ENCODE measurements at regions not wholly inside any gene's neighbourhood (a gene's known extent, or its start where the extent isn't known, plus 50 kb on each side); places are given as distances from the start of the nearest gene placed in this dataset.

DNA sequence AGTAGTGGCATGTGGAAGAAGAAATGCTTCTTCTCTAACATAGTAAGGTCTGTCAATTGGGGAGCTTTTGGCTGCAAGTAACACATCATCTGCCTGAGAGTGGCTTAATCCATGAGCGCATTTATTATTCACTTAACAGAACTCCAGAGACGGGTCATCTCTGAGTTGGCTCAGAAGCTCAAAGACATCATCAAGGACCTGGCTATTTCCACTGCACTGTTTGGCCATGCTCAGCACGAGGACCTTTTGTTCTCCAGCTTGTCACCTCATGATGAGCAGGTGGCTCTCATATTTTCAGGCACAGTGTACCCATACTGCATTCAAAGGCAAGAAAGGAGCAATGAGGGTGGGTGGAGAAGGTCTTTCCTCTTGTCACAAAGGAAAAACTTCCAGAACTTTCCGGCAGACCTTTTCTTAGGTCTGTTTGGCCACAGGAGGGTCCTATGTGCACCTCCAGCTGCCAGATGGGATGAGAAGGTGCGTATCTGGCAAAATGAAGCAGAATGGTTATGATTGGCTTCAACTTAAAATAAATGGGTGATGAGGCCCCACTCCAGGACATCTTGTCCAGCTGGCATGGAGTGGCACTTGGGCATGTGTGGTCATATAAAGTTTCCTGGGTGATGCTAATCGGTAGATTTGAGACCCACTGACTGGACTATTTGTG, 55.6 kb upstream of the SHH start:
- Histone ChIP-seq H3K27me3 (peaks cover 0 to 6% (median 0%) of the 10 kb centered on the region in 3 donors), H3K9me3 (no peaks in the 10 kb centered on the region), H3K27ac (no peak overlapping the region), H3K4me3 (no peak overlapping the region), H3K4me1 (no peaks in the 10 kb centered on the region), H3K36me3 (no peaks in the 10 kb centered on the region)
- no peak for TF ChIP-seq POLR2A (IDR thresholded peaks at IDR 0.05)
- TF ChIP-seq, protein P1, sequence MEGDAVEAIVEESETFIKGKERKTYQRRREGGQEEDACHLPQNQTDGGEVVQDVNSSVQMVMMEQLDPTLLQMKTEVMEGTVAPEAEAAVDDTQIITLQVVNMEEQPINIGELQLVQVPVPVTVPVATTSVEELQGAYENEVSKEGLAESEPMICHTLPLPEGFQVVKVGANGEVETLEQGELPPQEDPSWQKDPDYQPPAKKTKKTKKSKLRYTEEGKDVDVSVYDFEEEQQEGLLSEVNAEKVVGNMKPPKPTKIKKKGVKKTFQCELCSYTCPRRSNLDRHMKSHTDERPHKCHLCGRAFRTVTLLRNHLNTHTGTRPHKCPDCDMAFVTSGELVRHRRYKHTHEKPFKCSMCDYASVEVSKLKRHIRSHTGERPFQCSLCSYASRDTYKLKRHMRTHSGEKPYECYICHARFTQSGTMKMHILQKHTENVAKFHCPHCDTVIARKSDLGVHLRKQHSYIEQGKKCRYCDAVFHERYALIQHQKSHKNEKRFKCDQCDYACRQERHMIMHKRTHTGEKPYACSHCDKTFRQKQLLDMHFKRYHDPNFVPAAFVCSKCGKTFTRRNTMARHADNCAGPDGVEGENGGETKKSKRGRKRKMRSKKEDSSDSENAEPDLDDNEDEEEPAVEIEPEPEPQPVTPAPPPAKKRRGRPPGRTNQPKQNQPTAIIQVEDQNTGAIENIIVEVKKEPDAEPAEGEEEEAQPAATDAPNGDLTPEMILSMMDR (IDR thresholded peaks at IDR 0.05 in 4 of 5, conservative IDR thresholded peaks at IDR 0.05 in 1 of 5), result no peak
- intact Hi-C loops (cut with DNase I; ENCODE audit: low total_unique reads), result no loop called here
- no peak for DNase-seq
- no peak for ATAC-seq
- in situ Hi-C loops (cut with MboI; ENCODE audit: low sequenced_read_pairs in 4 of 4), result no loop called here

DNA sequence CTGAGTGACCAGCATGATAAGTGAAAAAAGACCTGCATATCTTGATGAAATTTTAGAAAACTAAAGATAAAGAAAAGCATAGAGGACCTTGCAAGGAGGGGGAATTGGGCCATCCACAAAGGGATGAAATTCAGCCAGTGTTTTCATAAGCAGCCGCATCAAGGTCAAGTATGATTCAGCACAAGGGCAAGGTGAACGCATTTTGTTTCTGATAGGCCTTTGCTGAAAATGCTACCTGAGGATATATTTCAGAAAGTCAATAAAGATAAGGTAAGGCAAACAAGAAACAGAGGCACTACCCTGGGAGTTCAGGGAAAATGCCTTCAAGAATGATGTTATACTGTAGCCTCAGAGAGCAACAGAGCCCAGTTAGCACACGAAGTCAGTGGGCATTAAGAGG, 55.0 kb upstream of the SHH start:
- no peak overlapping the region for H3K27ac ChIP-seq
- ATAC-seq (no peak), DNase-seq (no peak)
- intact Hi-C loops (cut with DNase I; ENCODE audit: low total_unique reads) (no loop called here), in situ Hi-C loops (cut with MboI; ENCODE audit: low sequenced_read_pairs in 4 of 4) (no loop called here)
- no peaks in the 10 kb centered on the region for H3K4me1 ChIP-seq
- no peaks in the 10 kb centered on the region for H3K9me3 ChIP-seq
- no peak for TF ChIP-seq POLR2A (IDR thresholded peaks at IDR 0.05)
- TF ChIP-seq, protein P1 (IDR thresholded peaks at IDR 0.05 in 4 of 5, conservative IDR thresholded peaks at IDR 0.05 in 1 of 5), result no peak
- no peak overlapping the region for H3K4me3 ChIP-seq
- H3K27me3 ChIP-seq, result peaks cover 0 to 6% (median 0%) of the 10 kb centered on the region in 3 donors
- H3K36me3 ChIP-seq, result no peaks in the 10 kb centered on the region

DNA sequence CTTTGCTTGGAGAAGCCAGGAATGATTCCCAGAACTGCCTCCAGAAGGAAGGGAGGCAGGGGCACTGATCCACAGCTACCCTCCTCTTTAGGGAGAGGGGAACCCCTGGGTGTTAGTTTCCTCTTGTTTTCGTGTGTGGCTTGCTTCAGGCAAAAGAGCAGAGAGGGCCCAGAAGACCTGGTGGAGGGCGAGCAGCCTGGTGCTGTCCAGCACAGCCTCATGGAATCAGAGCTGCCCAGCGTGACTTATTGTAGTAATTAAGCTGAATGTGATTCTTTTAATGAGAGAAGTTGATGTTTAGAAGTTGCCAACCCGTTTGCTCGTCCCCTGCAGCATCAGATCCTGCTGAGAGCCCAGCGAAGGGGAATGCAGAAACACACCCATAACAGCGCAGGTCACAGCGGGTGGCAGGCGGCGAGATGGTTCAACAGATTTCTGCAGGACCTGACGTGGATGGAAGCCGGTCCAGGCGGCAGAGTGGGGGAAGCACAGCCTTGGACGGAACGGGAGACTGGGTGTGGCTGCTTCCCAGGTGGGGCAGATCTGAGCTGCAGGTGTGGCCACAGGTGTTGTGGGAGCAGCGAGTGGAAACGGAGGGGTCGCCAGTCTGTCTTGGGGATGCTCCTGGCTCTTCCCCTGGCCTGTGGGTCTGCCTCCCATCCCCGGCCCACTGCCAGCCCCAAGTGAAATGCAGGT, 53.7 kb upstream of the SHH start:
- TF ChIP-seq, protein P1 (IDR thresholded peaks at IDR 0.05 in 4 of 5, conservative IDR thresholded peaks at IDR 0.05 in 1 of 5), result no peak
- no peak for TF ChIP-seq POLR2A (IDR thresholded peaks at IDR 0.05)
- H3K4me1 ChIP-seq, result no peaks in the 10 kb centered on the region
- no peak overlapping the region for H3K27ac ChIP-seq
- H3K4me3 ChIP-seq, result no peak overlapping the region
- in situ Hi-C loops (cut with MboI; ENCODE audit: low sequenced_read_pairs in 4 of 4) (no loop called here), intact Hi-C loops (cut with DNase I; ENCODE audit: low total_unique reads) (no loop called here)
- DNase-seq (no peak), ATAC-seq (no peak)
- H3K9me3 ChIP-seq, result no peaks in the 10 kb centered on the region
- no peaks in the 10 kb centered on the region for H3K36me3 ChIP-seq
- H3K27me3 ChIP-seq, result peaks cover 0 to 6% (median 0%) of the 10 kb centered on the region in 3 donors

DNA sequence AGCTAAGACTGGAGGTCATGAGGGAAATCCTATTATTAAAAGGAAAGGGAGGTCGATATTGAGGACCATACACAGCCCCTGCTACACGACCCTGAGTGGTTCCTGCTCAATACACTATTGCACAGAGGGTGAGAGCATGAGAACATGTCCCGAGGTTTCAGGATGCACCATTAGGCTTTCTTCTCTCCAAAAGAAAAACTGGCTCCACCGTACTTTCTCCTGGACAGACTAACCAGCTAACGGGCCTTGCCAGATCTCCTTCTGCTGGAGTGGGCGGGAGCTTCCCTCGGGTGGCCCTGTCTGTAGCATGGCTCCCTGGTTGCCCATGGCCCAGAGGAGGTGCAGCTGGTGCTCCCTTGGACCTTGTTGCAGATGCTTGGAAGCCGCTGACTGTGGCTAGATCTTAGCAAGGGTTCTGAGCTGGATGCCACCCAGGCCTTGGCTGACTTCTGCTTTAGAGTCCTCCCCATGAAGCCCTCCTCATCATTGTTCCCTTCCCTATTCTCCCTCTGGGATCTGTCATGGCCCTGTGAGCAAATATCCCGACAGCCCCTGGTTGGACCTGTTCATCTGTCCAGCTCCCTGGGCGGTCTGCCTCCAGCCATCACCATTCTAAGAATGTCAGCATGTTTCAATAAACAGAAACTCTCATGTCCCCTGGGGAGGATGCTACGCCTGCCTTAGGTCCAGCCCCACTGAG, 52.9 kb upstream of the SHH start:
- H3K9me3 ChIP-seq, result no peaks in the 10 kb centered on the region
- H3K27ac ChIP-seq, result no peak overlapping the region
- DNase-seq, result no peak
- intact Hi-C loops (cut with DNase I; ENCODE audit: low total_unique reads) (no loop called here), in situ Hi-C loops (cut with MboI; ENCODE audit: low sequenced_read_pairs in 4 of 4) (no loop called here)
- H3K4me3 ChIP-seq, result no peak overlapping the region
- TF ChIP-seq, protein P1 (IDR thresholded peaks at IDR 0.05 in 4 of 5, conservative IDR thresholded peaks at IDR 0.05 in 1 of 5), result no peak
- no peak for TF ChIP-seq POLR2A (IDR thresholded peaks at IDR 0.05)
- H3K27me3 ChIP-seq, result peaks cover 0 to 6% (median 0%) of the 10 kb centered on the region in 3 donors
- no peak for ATAC-seq
- no peaks in the 10 kb centered on the region for H3K4me1 ChIP-seq
- H3K36me3 ChIP-seq, result no peaks in the 10 kb centered on the region

Data from gastrocnemius medialis (tissue), 4 donors.